Thoracic aorta (tissue), 2 donors: ENCODE measurements at regions not wholly inside any gene's neighbourhood (a gene's known extent, or its start where the extent isn't known, plus 50 kb on each side); places are given as distances from the start of the nearest gene placed in this dataset.

Source experiments
- ATAC-seq: fragments of 150-250 bp; one replicate; pipeline ENCODE4 v1.8.0; 2017; ENCODE audit warnings: low read depth; ENCODE audit not compliant: insufficient number of reproducible peaks, low FRiP score
- DNase-seq: peaks from one replicate; pipeline ENCODE4 v3.0.0-alpha.2; 2020; ENCODE audit warnings: low spot score
- H3K27ac ChIP-seq, 2 donors: fragments of 200-600 bp; sonication (generic); 1 replicate in 1 of 2; 2 replicates in 1 of 2; pipeline ENCODE4 v1.5.1; 2016; ENCODE audit warnings: mild to moderate bottlenecking in 2 of 2, moderate library complexity in 2 of 2
- H3K27me3 ChIP-seq: fragments of 200-600 bp; sonication (generic); replicated peaks from 2 replicates; pipeline ENCODE4 v1.6.0; 2016; ENCODE audit warnings: mild to moderate bottlenecking; ENCODE audit not compliant: insufficient read depth
- H3K36me3 ChIP-seq: fragments of 200-600 bp; sonication (generic); one replicate; pipeline ENCODE4 v1.5.1; 2016
- H3K4me1 ChIP-seq, 2 donors: fragments of 200-600 bp; sonication (generic); 1 replicate in 1 of 2; 2 replicates in 1 of 2; pipeline versions ENCODE4 v1.5.1 to v1.6.0; 2016; ENCODE audit warnings: low read depth in 2 of 2, mild to moderate bottlenecking in 1 of 2; ENCODE audit not compliant: control insufficient read depth in 1 of 2
- H3K4me3 ChIP-seq: fragments of 200-600 bp; sonication (generic); 2 replicates; pipeline ENCODE4 v1.5.1; 2016; ENCODE audit warnings: mild to moderate bottlenecking
- H3K9me3 ChIP-seq: fragments of 200-600 bp; sonication (generic); 2 replicates; pipeline ENCODE4 v1.5.1; 2016
- CTCF ChIP-seq: fragments of 200-600 bp; sonication (generic); IDR thresholded peaks from one replicate; pipeline ENCODE4 v1.5.1; 2019; ENCODE audit warnings: antibody characterized with exemption

GRCh38 chr14:62117751-62118105 lies 355.5 kb downstream of the SNAPC1 start:
- no peaks in the 10 kb centered on the region for H3K36me3 ChIP-seq
- H3K27ac ChIP-seq, result no peak overlapping the region
- ATAC-seq (no peak), DNase-seq (no peak)
- no peaks in the 10 kb centered on the region for H3K27me3 ChIP-seq
- no peaks in the 10 kb centered on the region for H3K4me1 ChIP-seq
- no peaks in the 10 kb centered on the region for H3K9me3 ChIP-seq
- peak overlapping the region; percentile 48 for H3K4me3 ChIP-seq
- no peak for TF ChIP-seq CTCF

- no peak for DNase-seq
- H3K27me3 ChIP-seq, result no peaks in the 10 kb centered on the region
- no peaks in the 10 kb centered on the region for H3K9me3 ChIP-seq
- no peaks in the 10 kb centered on the region for H3K4me1 ChIP-seq
- no peaks in the 10 kb centered on the region for H3K36me3 ChIP-seq
- no peak overlapping the region for H3K4me3 ChIP-seq
- H3K27ac ChIP-seq, result no peak overlapping the region
- TF ChIP-seq CTCF, result no peak
- no peak for ATAC-seq
Observed at GRCh38 chr14:62118461-62118860, 356.2 kb downstream of the SNAPC1 start.

GRCh38 chr14:62118871-62119270 lies 356.7 kb downstream of the SNAPC1 start:
- no peaks in the 10 kb centered on the region for H3K36me3 ChIP-seq
- ATAC-seq, result no peak
- DNase-seq, result no peak
- H3K27me3 ChIP-seq, result no peaks in the 10 kb centered on the region
- H3K4me3 ChIP-seq, result no peak overlapping the region
- no peak overlapping the region for H3K27ac ChIP-seq
- TF ChIP-seq CTCF, result no peak
- no peaks in the 10 kb centered on the region for H3K4me1 ChIP-seq
- no peaks in the 10 kb centered on the region for H3K9me3 ChIP-seq

GRCh38 chr14:62123961-62124360 lies 361.7 kb downstream of the SNAPC1 start:
- no peaks in the 10 kb centered on the region for H3K9me3 ChIP-seq
- no peak for DNase-seq
- no peaks in the 10 kb centered on the region for H3K4me1 ChIP-seq
- H3K27me3 ChIP-seq, result no peaks in the 10 kb centered on the region
- no peak overlapping the region for H3K27ac ChIP-seq
- H3K4me3 ChIP-seq, result no peak overlapping the region
- H3K36me3 ChIP-seq, result no peaks in the 10 kb centered on the region
- no peak for TF ChIP-seq CTCF
- ATAC-seq, result no peak

- Histone ChIP-seq H3K36me3 (no peaks in the 10 kb centered on the region), H3K4me3 (no peak overlapping the region), H3K27me3 (no peaks in the 10 kb centered on the region), H3K9me3 (no peaks in the 10 kb centered on the region), H3K27ac (no peak overlapping the region), H3K4me1 (no peaks in the 10 kb centered on the region)
- no peak for ATAC-seq
- TF ChIP-seq CTCF, result no peak
- no peak for DNase-seq
Observed at GRCh38 chr14:62125793-62126192, 363.6 kb downstream of the SNAPC1 start.
